ENCODE measurements at regions not wholly inside any gene's neighbourhood (a gene's known extent, or its start where the extent isn't known, plus 50 kb on each side); places are given as distances from the start of the nearest gene placed in this dataset.

DNA sequence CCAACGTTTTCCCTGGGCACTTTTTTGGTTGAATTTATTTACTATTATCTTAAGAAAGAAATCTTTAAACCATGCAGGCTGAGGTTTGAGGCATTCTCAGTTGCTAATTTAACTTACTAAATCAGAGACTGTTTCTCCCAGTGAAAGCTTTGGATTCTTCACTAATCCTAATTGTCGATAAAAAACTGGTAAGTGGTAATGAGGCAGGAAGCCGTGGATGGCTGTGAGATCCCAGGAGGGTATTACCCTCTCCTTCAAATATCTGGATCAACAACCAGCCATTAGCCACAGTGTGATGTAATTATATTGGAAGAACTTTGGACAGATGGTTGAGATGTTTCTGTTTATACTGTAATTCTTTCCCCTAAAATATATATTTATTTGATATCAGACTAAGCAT lies 485.0 kb downstream of the DISC1 start:
- H3K36me3 ChIP-seq (replicated peaks; ENCODE audit: control insufficient read depth, insufficient read depth, low read length), result no peaks in the 10 kb centered on the region
- H3K27me3 ChIP-seq (ENCODE audit: control insufficient read depth, insufficient read depth, low read length), result no peaks in the 10 kb centered on the region; the same call in 1 of the 2 replicates
- no peak for DNase-seq
- no peak overlapping the region for H3K4me3 ChIP-seq (ENCODE audit: insufficient read depth, low read depth, low read length)

DNA sequence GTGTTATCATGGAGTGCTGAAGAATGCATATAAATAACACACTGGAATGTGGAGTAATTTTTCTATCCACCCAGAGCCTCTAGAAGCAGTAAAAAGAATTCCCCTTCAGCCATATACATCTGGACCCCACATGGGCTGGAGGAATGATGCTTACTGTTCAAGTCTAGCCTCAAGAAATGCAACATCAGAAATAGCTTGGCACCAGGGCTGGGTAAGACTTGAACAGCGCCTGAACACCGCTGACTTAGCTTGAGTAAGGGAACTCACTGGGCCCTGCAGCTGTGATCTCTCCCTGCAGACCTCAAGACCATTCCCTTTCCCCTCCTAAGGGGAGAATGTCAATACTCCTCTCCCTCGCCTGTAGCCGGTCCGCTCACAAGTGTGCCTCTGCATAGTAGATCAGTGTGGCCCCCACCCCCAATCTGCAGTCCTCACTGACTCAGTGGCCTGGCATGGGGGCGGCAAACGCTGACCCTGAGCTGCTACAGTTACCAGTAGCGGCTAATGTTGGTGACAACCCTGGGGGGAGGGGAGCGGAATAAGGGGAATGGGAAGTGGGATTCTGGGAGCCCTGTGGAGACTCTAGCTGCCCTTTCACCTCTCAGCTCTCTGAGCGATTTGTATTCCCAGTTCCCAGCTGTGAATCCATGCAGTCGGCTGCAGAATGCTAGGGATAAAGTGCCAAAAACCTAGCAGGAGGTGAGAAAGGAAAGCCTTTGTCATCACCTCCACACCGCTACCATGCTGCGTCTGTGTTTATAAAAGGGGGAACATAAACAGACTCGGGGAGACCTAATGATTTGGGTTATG lies 483.9 kb downstream of the DISC1 start:
- H3K4me3 ChIP-seq (ENCODE audit: insufficient read depth, low read depth, low read length), result peak overlapping the region; percentile 20
- H3K36me3 ChIP-seq (replicated peaks; ENCODE audit: control insufficient read depth, insufficient read depth, low read length), result no peaks in the 10 kb centered on the region
- peak; percentile 57 for DNase-seq
- no peaks in the 10 kb centered on the region; the same call in 1 of the 2 replicates for H3K27me3 ChIP-seq (ENCODE audit: control insufficient read depth, insufficient read depth, low read length)

GRCh38 chr1:232109391-232109790 lies 482.8 kb downstream of the DISC1 start:
- DNase-seq, result no peak
- no peaks in the 10 kb centered on the region for H3K36me3 ChIP-seq (replicated peaks; ENCODE audit: control insufficient read depth, insufficient read depth, low read length)
- H3K4me3 ChIP-seq (ENCODE audit: insufficient read depth, low read depth, low read length), result no peak overlapping the region
- H3K27me3 ChIP-seq (ENCODE audit: control insufficient read depth, insufficient read depth, low read length), result no peaks in the 10 kb centered on the region; the same call in 1 of the 2 replicates

DNA sequence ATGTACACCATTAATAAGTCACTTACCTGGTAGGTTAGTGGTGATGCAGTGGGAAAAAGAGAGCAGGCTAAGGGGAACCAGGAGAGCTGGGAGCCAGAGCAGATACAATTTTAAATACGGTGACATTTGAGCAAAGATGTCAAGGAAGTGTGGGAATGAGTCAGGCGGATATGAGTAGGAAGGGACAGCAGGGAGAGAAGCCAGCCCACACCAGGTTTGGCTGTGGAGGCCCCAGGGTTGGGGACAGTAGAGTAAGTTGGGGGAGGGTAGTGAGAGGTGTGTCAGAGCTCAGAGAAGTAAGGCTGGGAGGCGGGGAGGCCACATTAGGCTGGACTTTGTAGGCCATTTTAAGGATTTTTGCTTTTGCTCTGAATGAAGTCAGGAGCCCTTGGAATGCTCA lies 482.0 kb downstream of the DISC1 start:
- H3K27me3 ChIP-seq (ENCODE audit: control insufficient read depth, insufficient read depth, low read length), result no peaks in the 10 kb centered on the region; the same call in 1 of the 2 replicates
- DNase-seq, result no peak

GRCh38 chr1:232106415-232106814 lies 479.8 kb downstream of the DISC1 start:
- Histone ChIP-seq H3K27me3 (ENCODE audit: control insufficient read depth, insufficient read depth, low read length) (no peaks in the 10 kb centered on the region; the same call in 1 of the 2 replicates), H3K4me3 (ENCODE audit: insufficient read depth, low read depth, low read length) (no peak overlapping the region), H3K36me3 (replicated peaks; ENCODE audit: control insufficient read depth, insufficient read depth, low read length) (no peaks in the 10 kb centered on the region)
- DNase-seq, result no peak

More for the DNA sequence above, 482.0 kb downstream of the DISC1 start:
- H3K36me3 ChIP-seq (replicated peaks; ENCODE audit: control insufficient read depth, insufficient read depth, low read length), result no peaks in the 10 kb centered on the region
- H3K4me3 ChIP-seq (ENCODE audit: insufficient read depth, low read depth, low read length), result no peak overlapping the region

GRCh38 chr1:232105561-232105960 lies 479.0 kb downstream of the DISC1 start:
- DNase-seq, result no peak
- Histone ChIP-seq H3K27me3 (ENCODE audit: control insufficient read depth, insufficient read depth, low read length) (no peaks in the 10 kb centered on the region; the same call in 1 of the 2 replicates), H3K4me3 (ENCODE audit: insufficient read depth, low read depth, low read length) (no peak overlapping the region), H3K36me3 (replicated peaks; ENCODE audit: control insufficient read depth, insufficient read depth, low read length) (no peaks in the 10 kb centered on the region)

DNA sequence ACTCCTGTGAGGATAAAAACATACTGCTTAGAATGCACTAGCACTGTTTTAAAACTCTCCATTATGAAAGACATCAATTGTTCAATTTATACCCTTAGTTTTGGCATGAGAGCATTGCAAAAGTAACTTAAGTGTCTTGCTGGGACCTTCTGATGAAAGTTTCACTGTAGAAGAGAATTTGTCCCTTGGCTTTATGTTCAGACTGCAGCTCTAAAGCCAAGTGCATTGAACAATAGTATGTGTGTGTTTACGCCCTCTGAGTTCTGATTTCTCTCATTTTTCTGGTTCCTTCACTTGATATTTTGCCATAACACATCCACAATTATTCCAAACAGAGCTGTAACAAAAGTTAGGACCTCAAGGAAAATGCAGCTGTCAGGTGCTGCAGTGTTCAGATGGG lies 474.6 kb downstream of the DISC1 start:
- Histone ChIP-seq H3K27me3 (ENCODE audit: control insufficient read depth, insufficient read depth, low read length) (no peaks in the 10 kb centered on the region; the same call in 1 of the 2 replicates), H3K4me3 (ENCODE audit: insufficient read depth, low read depth, low read length) (no peak overlapping the region), H3K36me3 (replicated peaks; ENCODE audit: control insufficient read depth, insufficient read depth, low read length) (no peaks in the 10 kb centered on the region)
- no peak for DNase-seq

GRCh38 chr1:232096751-232097150 lies 470.2 kb downstream of the DISC1 start:
- Histone ChIP-seq H3K36me3 (replicated peaks; ENCODE audit: control insufficient read depth, insufficient read depth, low read length) (no peaks in the 10 kb centered on the region), H3K4me3 (ENCODE audit: insufficient read depth, low read depth, low read length) (no peak overlapping the region), H3K27me3 (ENCODE audit: control insufficient read depth, insufficient read depth, low read length) (no peaks in the 10 kb centered on the region; the same call in 1 of the 2 replicates)
- no peak for DNase-seq

Measured in H7 (cell line).